Mononuclear cell (primary cell): ENCODE measurements at regions not wholly inside any gene's neighbourhood (a gene's known extent, or its start where the extent isn't known, plus 50 kb on each side); places are given as distances from the start of the nearest gene placed in this dataset.
"Not testable (repeated sequence)": the region's sequence is repeated elsewhere in the genome, so short reads cannot be mapped to it uniquely, and the experiment has no call there.

Experiments used
- H3K27me3 ChIP-seq: 2 replicates; pipeline ENCODE4 v1.6.0; 2011; ENCODE audit warnings: low read length, control low read depth; ENCODE audit not compliant: insufficient read depth
- H3K4me1 ChIP-seq: 2 replicates; pipeline ENCODE4 v1.5.1; 2011; ENCODE audit warnings: mild to moderate bottlenecking, low read length, control low read depth; ENCODE audit not compliant: insufficient read depth
- H3K4me3 ChIP-seq: 2 replicates; pipeline ENCODE4 v1.5.1; 2011; ENCODE audit warnings: mild to moderate bottlenecking, low read length, moderate library complexity
- H3K9me3 ChIP-seq: 2 replicates; pipeline ENCODE4 v1.5.1; 2011; ENCODE audit warnings: low read depth, mild to moderate bottlenecking, control low read depth, low read length

- Histone ChIP-seq H3K4me3 (no peak overlapping the region), H3K4me1 (no peaks in the 10 kb centered on the region)
Measured at GRCh38 chr2:195146761-195147541, 510.1 kb upstream of the SLC39A10 start.

DNA sequence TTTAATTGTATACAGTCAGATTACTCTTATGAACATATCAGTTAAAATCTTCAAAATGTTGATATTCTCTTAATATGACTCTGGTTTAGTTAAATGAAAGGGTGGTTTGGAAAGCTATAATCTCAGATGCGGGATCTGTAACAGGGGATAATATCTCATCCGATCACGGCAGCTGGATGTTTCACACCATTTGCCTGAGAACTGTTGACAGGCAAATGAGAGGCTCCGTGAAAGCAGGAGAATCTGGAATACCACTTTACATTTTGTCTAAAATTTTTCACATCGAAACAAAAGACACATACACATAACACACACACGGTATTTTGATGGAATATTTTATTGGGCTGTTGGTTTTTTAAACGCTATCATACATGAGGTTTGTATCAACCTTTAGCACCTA is 518.6 kb upstream of the SLC39A10 start:
- Histone ChIP-seq H3K4me1 (no peaks in the 10 kb centered on the region), H3K9me3 (no peaks in the 10 kb centered on the region), H3K27me3 (no peaks in the 10 kb centered on the region), H3K4me3 (no peak overlapping the region)

More at GRCh38 chr2:195146761-195147541, 510.1 kb upstream of the SLC39A10 start:
- H3K9me3 ChIP-seq = no peaks in the 10 kb centered on the region
- H3K27me3 ChIP-seq = no peaks in the 10 kb centered on the region

- not testable (repeated sequence) for H3K4me3 ChIP-seq, H3K27me3 ChIP-seq, H3K4me1 ChIP-seq, H3K9me3 ChIP-seq
Measured at GRCh38 chr2:195125889-195126288, 531.1 kb upstream of the SLC39A10 start.

DNA sequence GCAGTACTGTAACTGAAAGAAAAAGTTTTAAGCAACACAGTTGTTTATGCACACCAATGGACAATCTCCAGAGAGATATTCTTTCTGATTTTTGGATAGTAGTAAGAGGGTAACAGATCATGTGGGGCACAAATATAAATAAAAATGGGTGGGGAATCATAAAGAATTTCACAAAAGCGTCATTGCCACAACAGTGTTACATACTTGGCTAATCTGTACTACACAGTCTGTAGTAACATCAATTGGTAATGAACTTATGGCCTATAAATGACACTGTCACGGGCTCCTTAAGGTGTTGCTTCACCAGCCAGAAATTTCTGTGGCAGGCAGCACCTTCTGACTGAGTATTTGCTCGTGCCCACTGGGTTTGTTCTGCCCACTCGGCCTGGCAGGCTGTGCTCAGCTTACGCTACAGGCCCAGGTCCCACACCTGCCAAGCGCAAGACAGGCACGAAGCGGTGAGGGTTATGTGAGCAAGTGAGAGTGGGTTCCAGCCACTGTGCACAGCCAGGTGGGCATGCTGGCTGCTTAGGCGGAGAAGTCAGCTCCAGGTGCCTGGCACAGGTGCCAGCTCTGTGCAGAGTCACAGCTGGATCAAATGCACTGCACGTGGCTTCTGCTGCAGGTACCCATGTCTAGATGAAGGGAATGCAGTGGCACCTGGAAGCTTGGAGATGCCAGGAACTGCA is 532.5 kb upstream of the SLC39A10 start:
- Histone ChIP-seq H3K9me3 (no peaks in the 10 kb centered on the region), H3K4me1 (no peaks in the 10 kb centered on the region), H3K4me3 (no peak overlapping the region), H3K27me3 (no peaks in the 10 kb centered on the region)

- Histone ChIP-seq H3K4me1 (no peaks in the 10 kb centered on the region), H3K9me3 (no peaks in the 10 kb centered on the region), H3K4me3 (no peak overlapping the region), H3K27me3 (no peaks in the 10 kb centered on the region)
Measured at GRCh38 chr2:195122653-195123052, 534.4 kb upstream of the SLC39A10 start.

DNA sequence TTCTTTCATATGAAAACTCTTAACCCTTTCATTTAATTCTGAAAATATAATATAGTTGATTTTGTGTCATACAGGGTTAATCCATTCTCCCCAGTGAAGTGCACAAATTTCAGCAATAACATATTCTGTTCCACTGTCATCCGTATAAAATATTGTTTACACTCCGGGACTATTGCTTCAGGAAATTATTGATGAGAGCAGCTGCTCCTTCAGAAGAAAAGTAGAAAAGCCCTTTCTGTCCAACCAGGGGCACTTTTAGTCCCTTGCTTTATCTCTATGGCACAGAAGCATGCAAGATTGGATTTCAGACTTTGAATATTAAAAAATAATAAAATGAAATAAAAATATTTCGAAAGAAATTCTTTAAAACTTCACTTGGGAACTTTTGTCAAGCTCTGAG is 535.7 kb upstream of the SLC39A10 start:
- Histone ChIP-seq H3K4me3 (no peak overlapping the region), H3K9me3 (no peaks in the 10 kb centered on the region), H3K27me3 (no peaks in the 10 kb centered on the region), H3K4me1 (no peaks in the 10 kb centered on the region)

DNA sequence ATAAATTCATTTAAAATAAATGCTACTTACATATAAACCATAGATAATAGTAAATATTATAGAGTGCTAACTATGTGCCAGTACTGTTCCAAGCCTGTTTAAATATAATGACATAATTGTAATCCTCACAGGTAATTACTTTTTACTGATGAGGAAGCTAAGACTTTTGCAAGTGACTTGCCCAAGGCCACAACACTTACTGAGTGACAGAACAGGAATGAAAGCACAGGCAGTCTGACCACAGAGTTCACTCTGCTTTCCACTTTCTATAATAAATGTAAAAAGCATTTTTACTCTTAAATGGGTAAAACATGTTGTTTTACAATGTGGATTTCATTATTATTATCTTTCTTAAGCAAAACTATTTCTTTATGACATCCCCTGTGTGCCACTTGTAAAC is 537.8 kb upstream of the SLC39A10 start:
- Histone ChIP-seq H3K27me3 (no peaks in the 10 kb centered on the region), H3K4me3 (no peak overlapping the region), H3K9me3 (no peaks in the 10 kb centered on the region), H3K4me1 (no peaks in the 10 kb centered on the region)

DNA sequence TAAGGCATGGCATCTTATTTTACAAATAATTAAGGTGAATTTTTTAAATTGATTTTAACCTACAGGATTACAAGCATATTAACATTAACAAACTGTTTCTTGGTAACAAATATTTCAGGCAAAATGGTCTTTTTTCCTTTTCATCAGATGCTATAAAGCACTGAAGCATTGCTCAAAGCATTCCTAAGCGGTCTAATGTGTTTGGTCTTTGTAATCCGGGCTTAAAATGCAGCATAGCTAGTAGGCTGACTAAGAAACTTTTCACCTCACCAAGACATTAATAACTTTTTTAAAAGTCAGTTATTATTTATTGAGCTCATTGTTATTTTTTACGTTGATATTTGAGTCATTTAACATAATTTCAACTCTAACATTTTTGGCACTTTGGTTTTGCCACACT is 538.8 kb upstream of the SLC39A10 start:
- no peaks in the 10 kb centered on the region for H3K27me3 ChIP-seq
- no peaks in the 10 kb centered on the region for H3K9me3 ChIP-seq
- H3K4me3 ChIP-seq = no peak overlapping the region
- no peaks in the 10 kb centered on the region for H3K4me1 ChIP-seq

DNA sequence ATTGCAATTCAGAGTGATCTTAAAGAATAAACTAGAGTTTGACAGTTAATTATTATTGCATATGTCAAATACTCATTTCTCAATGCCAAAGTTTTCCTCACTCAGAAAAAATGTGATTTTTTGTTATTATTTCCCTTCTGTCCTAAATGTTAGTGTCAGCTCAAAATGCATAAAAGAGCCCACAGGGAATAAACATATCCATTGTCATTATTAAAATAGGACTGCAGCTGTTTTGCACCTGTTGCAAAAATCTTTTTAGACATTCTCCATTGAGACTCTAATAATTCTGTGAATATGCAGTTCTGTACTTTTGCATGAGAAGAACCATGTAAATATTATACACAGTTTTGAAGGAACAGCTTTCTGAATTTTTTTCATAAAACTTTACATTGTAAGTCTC is 540.0 kb upstream of the SLC39A10 start:
- Histone ChIP-seq H3K4me1 (no peaks in the 10 kb centered on the region), H3K27me3 (no peaks in the 10 kb centered on the region), H3K4me3 (no peak overlapping the region), H3K9me3 (no peaks in the 10 kb centered on the region)

- Histone ChIP-seq H3K4me3 (no peak overlapping the region), H3K4me1 (no peaks in the 10 kb centered on the region), H3K27me3 (no peaks in the 10 kb centered on the region), H3K9me3 (no peaks in the 10 kb centered on the region)
Measured at GRCh38 chr2:195115738-195116137, 541.3 kb upstream of the SLC39A10 start.

DNA sequence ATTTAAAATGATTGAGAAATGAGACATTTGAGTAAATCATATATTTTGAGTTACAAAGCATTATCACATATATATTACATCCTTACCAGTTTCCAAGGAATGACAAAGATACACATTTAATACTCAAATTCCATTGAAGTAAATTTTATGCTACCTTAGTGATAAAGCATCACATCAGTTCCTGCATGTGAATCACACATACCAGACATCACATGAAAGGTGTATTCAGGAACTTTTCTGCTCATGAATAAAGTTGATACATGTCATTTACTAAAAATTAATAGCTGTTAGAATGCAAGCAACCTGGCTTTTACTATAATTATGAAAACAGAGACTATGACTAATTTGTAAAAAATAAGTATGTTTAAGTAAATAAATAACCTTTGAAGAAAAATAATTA is 548.8 kb upstream of the SLC39A10 start:
- Histone ChIP-seq H3K4me1 (no peaks in the 10 kb centered on the region), H3K9me3 (no peaks in the 10 kb centered on the region), H3K27me3 (no peaks in the 10 kb centered on the region), H3K4me3 (no peak overlapping the region)

- Histone ChIP-seq H3K4me1 (no peaks in the 10 kb centered on the region), H3K27me3 (no peaks in the 10 kb centered on the region), H3K9me3 (no peaks in the 10 kb centered on the region), H3K4me3 (no peak overlapping the region)
Measured at GRCh38 chr2:195106681-195107380, 550.2 kb upstream of the SLC39A10 start.

DNA sequence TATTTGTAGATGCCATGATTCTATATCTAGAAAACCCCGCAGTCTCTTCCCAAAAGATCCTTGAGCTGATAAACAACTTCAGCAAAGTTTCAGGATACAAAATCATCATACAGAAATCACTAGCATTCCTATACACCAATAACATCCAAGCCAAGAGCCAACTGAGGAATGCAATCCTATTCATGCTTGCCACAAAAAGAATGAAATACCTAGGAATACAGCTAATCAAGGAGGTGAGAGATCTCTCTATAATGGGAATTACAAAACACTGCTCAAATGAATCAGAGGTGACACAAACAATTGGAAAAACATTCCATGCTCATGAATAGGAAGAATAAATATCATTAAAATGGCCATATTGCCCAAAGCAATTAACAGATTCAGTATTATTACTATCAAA is 551.4 kb upstream of the SLC39A10 start:
- Histone ChIP-seq H3K27me3 (no peaks in the 10 kb centered on the region), H3K9me3 (no peaks in the 10 kb centered on the region), H3K4me1 (no peaks in the 10 kb centered on the region), H3K4me3 (no peak overlapping the region)

- Histone ChIP-seq H3K27me3 (peaks cover 3% of the 10 kb centered on the region), H3K4me3 (no peak overlapping the region), H3K4me1 (no peaks in the 10 kb centered on the region), H3K9me3 (no peaks in the 10 kb centered on the region)
Measured at GRCh38 chr2:195094330-195094729, 562.7 kb upstream of the SLC39A10 start.

GRCh38 chr2:195092341-195092740 is 564.7 kb upstream of the SLC39A10 start:
- Histone ChIP-seq H3K4me1 (no peaks in the 10 kb centered on the region), H3K9me3 (no peaks in the 10 kb centered on the region)

More at GRCh38 chr2:195092341-195092740, 564.7 kb upstream of the SLC39A10 start:
- Histone ChIP-seq H3K27me3 (peaks cover 3% of the 10 kb centered on the region), H3K4me3 (no peak overlapping the region)
